ENCODE measurements at regions not wholly inside any gene's neighbourhood (a gene's known extent, or its start where the extent isn't known, plus 50 kb on each side); places are given as distances from the start of the nearest gene placed in this dataset.

GRCh38 chr6:15879371-15880261 lies 216.8 kb upstream of the DTNBP1 start:
- TF ChIP-seq CTCF (IDR thresholded peaks at IDR 0.05; ENCODE audit: low read depth, low read length), result no peak
- no peak for TF ChIP-seq EZH2phosphoT487 (IDR thresholded peaks at IDR 0.05; ENCODE audit: low read depth)
